A673 (cell line): ENCODE measurements at regions not wholly inside any gene's neighbourhood (a gene's known extent, or its start where the extent isn't known, plus 50 kb on each side); places are given as distances from the start of the nearest gene placed in this dataset.

ENCODE experiments used
- CTCF ChIP-seq: fragments of 300-800, 200-600 bp; sonication (generic); conservative IDR thresholded peaks from 2 replicates; pipeline ENCODE4 v1.5.1; 2017; ENCODE audit warnings: low read depth, mild to moderate bottlenecking, antibody characterized with exemption, low read length, moderate library complexity, mixed read lengths
- EZH2 ChIP-seq: fragments of 200-600 bp; sonication (generic); IDR thresholded peaks from 2 replicates; pipeline ENCODE4 v1.6.1; 2017; ENCODE audit warnings: borderline replicate concordance, low read depth, mild to moderate bottlenecking, mixed read lengths, antibody characterized with exemption, low read length; ENCODE audit not compliant: poor library complexity, severe bottlenecking

- TF ChIP-seq CTCF (no peak), EZH2 (no peak)
These were observed 250.4 kb upstream of the PMFBP1 start for GRCh38 chr16:72422308-72422897.
